Liver (tissue), 8 donors: ENCODE measurements at regions not wholly inside any gene's neighbourhood (a gene's known extent, or its start where the extent isn't known, plus 50 kb on each side); places are given as distances from the start of the nearest gene placed in this dataset.

Source experiments
- DNase-seq: peaks from one replicate; pipeline ENCODE4 v3.0.0-alpha.2; 2017; ENCODE audit warnings: low spot score
- H3K27ac ChIP-seq, 2 donors: one replicate each; pipeline ENCODE4 v1.7.0; 2013; ENCODE audit warnings: inconsistent platforms in 2 of 2, low read length in 2 of 2, control low read depth in 1 of 2, low read depth in 1 of 2, mild to moderate bottlenecking in 1 of 2
- H3K27me3 ChIP-seq, 4 donors: one replicate each; pipeline versions ENCODE4 v1.6.1 to v1.7.0; 2013; ENCODE audit warnings: low read length in 3 of 4, inconsistent platforms in 1 of 4, mild to moderate bottlenecking in 1 of 4, moderate library complexity in 1 of 4; ENCODE audit not compliant: control insufficient read depth in 4 of 4, insufficient read depth in 4 of 4
- H3K36me3 ChIP-seq, 4 donors: one replicate each; pipeline versions ENCODE4 v1.6.1 to v1.7.0; 2013; ENCODE audit warnings: low read length in 3 of 4, mild to moderate bottlenecking in 3 of 4, low read depth in 1 of 4, moderate library complexity in 1 of 4; ENCODE audit not compliant: control insufficient read depth in 4 of 4, insufficient read depth in 3 of 4
- H3K4me1 ChIP-seq, 4 donors: one replicate each; pipeline versions ENCODE4 v1.6.1 to v1.7.0; 2013; ENCODE audit warnings: low read length in 3 of 4, mild to moderate bottlenecking in 3 of 4, moderate library complexity in 1 of 4; ENCODE audit not compliant: control insufficient read depth in 4 of 4, insufficient read depth in 4 of 4
- H3K4me3 ChIP-seq, 3 donors: one replicate each; pipeline versions ENCODE4 v1.6.1 to v1.7.0; 2013; ENCODE audit warnings: low read length in 3 of 3, control low read depth in 1 of 3, low read depth in 1 of 3, mild to moderate bottlenecking in 1 of 3
- H3K9ac ChIP-seq, 2 donors: one replicate each; pipeline ENCODE4 v1.7.0; 2013; ENCODE audit warnings: low read length in 2 of 2, mild to moderate bottlenecking in 2 of 2, moderate library complexity in 2 of 2, control low read depth in 1 of 2, low read depth in 1 of 2
- H3K9me3 ChIP-seq, 4 donors: one replicate each; pipeline versions ENCODE4 v1.6.1 to v1.7.0; 2013; ENCODE audit warnings: low read length in 3 of 4; ENCODE audit not compliant: control insufficient read depth in 4 of 4
- CTCF ChIP-seq: fragments of 150-350 bp; IDR thresholded peaks from 2 replicates; pipeline ENCODE4 v1.5.1; 2017; ENCODE audit warnings: improper control_type of control experiment, low read depth, low read length; ENCODE audit not compliant: missing input control
- EGR1 ChIP-seq, 2 donors: IDR thresholded peaks; 2 replicates each; pipeline ENCODE4 v1.6.1; 2016 to 2018; ENCODE audit warnings: antibody characterized with exemption in 2 of 2, low read depth in 2 of 2
- FOXA1 ChIP-seq: IDR thresholded peaks from 2 replicates; pipeline ENCODE4 v1.6.1; 2016; ENCODE audit warnings: antibody characterized with exemption
- FOXA2 ChIP-seq: IDR thresholded peaks from 2 replicates; pipeline ENCODE4 v1.6.1; 2016; ENCODE audit warnings: antibody characterized with exemption
- GABPA ChIP-seq, 2 donors: IDR thresholded peaks in 1 of 2; conservative IDR thresholded peaks in 1 of 2; 2 replicates each; pipeline ENCODE4 v1.6.1; 2016; ENCODE audit warnings: antibody characterized with exemption in 2 of 2, mild to moderate bottlenecking in 1 of 2, moderate library complexity in 1 of 2
- HNF4A ChIP-seq, 2 donors: conservative IDR thresholded peaks; 2 replicates each; pipeline ENCODE4 v1.6.1; 2016; ENCODE audit warnings: antibody characterized with exemption in 2 of 2, mild to moderate bottlenecking in 2 of 2
- HNF4G ChIP-seq: IDR thresholded peaks from 2 replicates; pipeline ENCODE4 v1.6.1; 2016; ENCODE audit warnings: antibody characterized with exemption
- JUND ChIP-seq, 2 donors: IDR thresholded peaks; 2 replicates each; pipeline ENCODE4 v1.6.1; 2016; ENCODE audit warnings: antibody characterized with exemption in 2 of 2
- NR2F2 ChIP-seq: IDR thresholded peaks from 2 replicates; pipeline ENCODE4 v1.6.1; 2016; ENCODE audit warnings: antibody characterized with exemption
- RAD21 ChIP-seq, 2 donors: IDR thresholded peaks; 2 replicates each; pipeline ENCODE4 v1.6.1; 2016; ENCODE audit warnings: antibody characterized with exemption in 2 of 2, mild to moderate bottlenecking in 2 of 2
- RXRA ChIP-seq, 2 donors: IDR thresholded peaks; 2 replicates each; pipeline ENCODE4 v1.6.1; 2017 to 2018; ENCODE audit warnings: antibody characterized with exemption in 2 of 2, mild to moderate bottlenecking in 1 of 2
- SP1 ChIP-seq: IDR thresholded peaks from 2 replicates; pipeline ENCODE4 v1.6.1; 2018; ENCODE audit warnings: antibody characterized with exemption, mild to moderate bottlenecking
- TAF1 ChIP-seq: conservative IDR thresholded peaks from 2 replicates; pipeline ENCODE4 v1.6.1; 2016; ENCODE audit warnings: antibody characterized with exemption, mild to moderate bottlenecking
- YY1 ChIP-seq: IDR thresholded peaks from 2 replicates; pipeline ENCODE4 v1.6.1; 2016; ENCODE audit warnings: antibody characterized with exemption, mild to moderate bottlenecking
- ZBTB33 ChIP-seq: IDR thresholded peaks from 2 replicates; pipeline ENCODE4 v1.6.1; 2016; ENCODE audit warnings: antibody characterized with exemption
- WGBS: extraction: QIAGEN DNeasy Blood & Tissue Kit; methylation state at CpG from one replicate; pipeline ENCODE4 v1.1.7; 2013; 5-methylcytosine and 5-hydroxymethylcytosine counted together
- donor health status: healthy.
- donor health status: healthy.
- donor health status: healthy.
- donor health status: healthy.
- donor health status: healthy.

GRCh38 chr9:96047116-96047639 is 171.7 kb downstream of the ERCC6L2 start:
- Histone ChIP-seq H3K4me1 (peaks cover 9 to 26% (median 17%) of the 10 kb centered on the region in 4 donors), H3K9me3 (no peaks in the 10 kb centered on the region), H3K9ac (no peak overlapping the region), H3K36me3 (no peaks in the 10 kb centered on the region), H3K27ac (no peak overlapping the region), H3K4me3 (no peak overlapping the region), H3K27me3 (no peaks in the 10 kb centered on the region)
- 96% methylated on average over 16 of the region's 16 CpGs for WGBS
- DNase-seq = no peak
- no peak for TF ChIP-seq SP1
- TF ChIP-seq RAD21 (IDR thresholded peaks at IDR 0.05) = no peak
- no peak for TF ChIP-seq FOXA1
- no peak for TF ChIP-seq JUND (IDR thresholded peaks at IDR 0.05)
- no peak for TF ChIP-seq ZBTB33
- no peak for TF ChIP-seq GABPA (IDR thresholded peaks at IDR 0.05 in 1 of 2, conservative IDR thresholded peaks at IDR 0.05 in 1 of 2)
- no peak for TF ChIP-seq CTCF
- TF ChIP-seq FOXA2 = no peak
- no peak for TF ChIP-seq RXRA (IDR thresholded peaks at IDR 0.05)
- no peak for TF ChIP-seq NR2F2

- Histone ChIP-seq H3K27ac (no peak overlapping the region), H3K36me3 (no peaks in the 10 kb centered on the region), H3K9me3 (no peaks in the 10 kb centered on the region), H3K4me3 (no peak overlapping the region), H3K27me3 (no peaks in the 10 kb centered on the region), H3K4me1 (peaks cover 9 to 27% (median 19%) of the 10 kb centered on the region in 4 donors), H3K9ac (no peak overlapping the region)
- TF ChIP-seq CTCF (no peak), HNF4G (no peak)
- WGBS = 96% methylated on average over 5 of the region's 5 CpGs
- no peak for DNase-seq
These were observed 170.3 kb downstream of the ERCC6L2 start for GRCh38 chr9:96045811-96046210.

GRCh38 chr9:96044401-96044800 is 168.9 kb downstream of the ERCC6L2 start:
- no peaks in the 10 kb centered on the region for H3K27me3 ChIP-seq
- peaks cover 6 to 31% (median 18%) of the 10 kb centered on the region in 4 donors for H3K4me1 ChIP-seq
- TF ChIP-seq GABPA (IDR thresholded peaks at IDR 0.05 in 1 of 2, conservative IDR thresholded peaks at IDR 0.05 in 1 of 2) (no peak), NR2F2 (no peak), EGR1 (IDR thresholded peaks at IDR 0.05; ENCODE audit: low read depth in 2 of 2) (no peak), YY1 (no peak), HNF4G (no peak), HNF4A (conservative IDR thresholded peaks at IDR 0.05) (no peak), FOXA2 (no peak), CTCF (no peak), TAF1 (no peak), SP1 (no peak), ZBTB33 (no peak), RAD21 (IDR thresholded peaks at IDR 0.05) (no peak), FOXA1 (no peak), RXRA (IDR thresholded peaks at IDR 0.05) (no peak)
- 94% methylated on average over 4 of the region's 4 CpGs for WGBS
- no peak overlapping the region for H3K27ac ChIP-seq
- no peaks in the 10 kb centered on the region for H3K9me3 ChIP-seq
- no peak overlapping the region for H3K9ac ChIP-seq
- no peaks in the 10 kb centered on the region for H3K36me3 ChIP-seq
- no peak for DNase-seq
- no peak overlapping the region for H3K4me3 ChIP-seq
